Hematopoietic multipotent progenitor cell treated with erythropoietin and hydrocortisone succinate and interleukin-3 and kit ligand, for 8 days (in vitro differentiated cells): ENCODE measurements at regions not wholly inside any gene's neighbourhood (a gene's known extent, or its start where the extent isn't known, plus 50 kb on each side); places are given as distances from the start of the nearest gene placed in this dataset.
A peak's percentile ranks its signal among the peaks of the same experiment; 100 is the strongest.

Experiments used
- DNase-seq: peaks from one replicate; pipeline ENCODE4 v3.0.0-alpha.2; 2015

DNA sequence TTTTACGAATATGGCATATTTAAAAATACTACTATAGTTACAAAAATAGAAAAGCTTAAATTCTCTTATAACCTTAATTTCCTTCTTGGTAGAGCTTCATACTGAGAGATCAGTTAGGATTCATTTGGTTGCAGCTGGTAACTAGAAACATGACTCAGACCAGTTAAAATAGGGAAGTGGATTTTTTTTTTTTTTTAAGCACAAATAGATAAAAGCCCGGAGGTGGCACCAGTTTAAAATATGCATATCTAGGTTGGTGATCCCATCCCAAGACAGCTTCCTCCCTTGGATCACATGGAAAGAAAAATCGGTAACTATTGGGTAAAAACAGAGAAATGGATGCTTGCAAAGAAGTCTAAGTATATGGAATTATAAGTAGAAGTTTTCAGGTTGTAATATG lies 1634.3 kb downstream of the MAT2B start:
- DNase-seq = peak; percentile 32

DNA sequence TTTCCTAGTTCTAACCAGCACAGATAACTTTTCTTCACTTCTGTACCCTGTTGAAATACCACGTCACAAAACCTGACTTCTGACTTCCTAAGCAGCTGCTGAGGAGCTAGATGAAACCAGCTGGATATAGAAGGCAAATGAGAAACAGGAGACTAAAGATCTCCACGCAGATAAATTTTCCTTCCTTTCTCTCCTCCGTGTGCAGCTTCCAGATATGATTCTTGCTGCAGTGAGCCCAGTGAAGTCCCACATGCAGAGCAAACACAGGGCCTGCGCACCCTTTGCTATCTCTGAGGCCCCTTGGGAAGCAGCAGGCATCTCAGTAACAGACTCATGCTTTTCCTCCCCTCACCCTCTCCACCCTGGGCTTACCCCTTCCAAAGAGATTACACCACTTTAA lies 1638.3 kb downstream of the MAT2B start:
- DNase-seq = peak; percentile 4

GRCh38 chr5:165149431-165149830 lies 1644.0 kb downstream of the MAT2B start:
- DNase-seq = no peak

GRCh38 chr5:165152058-165152457 lies 1646.6 kb downstream of the MAT2B start:
- DNase-seq = no peak

- no peak for DNase-seq
Measured at GRCh38 chr5:165157219-165157618, 1651.8 kb downstream of the MAT2B start.

DNA sequence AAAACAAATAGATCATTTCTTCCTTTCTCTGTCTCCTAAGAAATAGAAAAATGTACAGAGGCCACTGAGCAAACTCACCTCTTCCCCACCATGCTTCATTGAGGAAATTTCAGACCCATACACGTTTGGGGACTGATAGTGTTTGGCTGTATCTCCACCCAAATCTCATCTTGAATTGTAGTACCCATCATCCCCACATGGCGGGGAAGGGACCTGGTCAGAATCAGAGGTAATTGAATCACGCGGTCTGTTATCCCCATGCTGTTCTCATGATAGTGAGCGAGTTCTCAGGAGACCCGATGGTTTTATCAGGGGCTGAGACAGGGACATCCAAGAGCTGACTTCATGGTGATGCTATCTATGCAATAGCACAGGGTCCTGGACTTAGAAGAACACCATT lies 1655.8 kb downstream of the MAT2B start:
- DNase-seq = no peak

GRCh38 chr5:165163861-165164260 lies 1658.4 kb downstream of the MAT2B start:
- no peak for DNase-seq

DNA sequence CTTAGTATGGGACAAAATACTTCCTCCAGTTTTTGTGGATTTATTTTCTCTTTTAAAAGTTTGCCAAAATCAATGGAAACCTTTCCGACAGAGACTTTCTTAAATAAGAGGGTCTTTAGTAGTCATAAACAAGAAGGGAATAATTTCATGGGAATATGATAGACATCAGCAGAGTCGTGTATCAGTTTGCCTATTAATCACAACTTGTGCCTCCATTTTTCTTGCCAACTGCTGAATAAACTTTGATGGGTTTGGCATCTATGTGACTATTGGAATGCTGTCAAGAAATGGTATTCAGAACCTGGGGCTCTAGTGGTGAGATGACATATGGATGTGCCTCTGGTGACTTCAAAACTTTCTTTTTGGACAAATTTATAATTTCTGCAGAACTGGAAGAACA lies 1668.2 kb downstream of the MAT2B start:
- no peak for DNase-seq

DNA sequence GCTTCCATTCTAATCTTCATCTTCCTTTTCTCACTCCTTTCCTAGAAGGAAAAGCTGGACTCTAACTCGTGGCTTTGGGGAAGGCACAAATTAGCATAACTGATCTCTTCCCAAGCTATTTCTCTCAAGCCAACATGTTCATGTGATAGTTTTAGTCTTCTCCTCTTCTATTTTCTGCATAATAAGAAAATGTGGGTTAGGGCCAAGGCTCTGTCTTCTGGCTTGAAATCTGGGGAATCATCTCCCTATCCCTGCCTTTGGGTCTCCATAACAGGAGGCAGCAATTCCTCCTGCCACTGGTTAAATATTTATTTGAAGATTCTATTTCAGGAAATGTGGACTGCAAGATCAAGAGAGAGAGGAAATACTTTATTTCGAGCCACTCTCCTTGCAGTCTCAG lies 1669.6 kb downstream of the MAT2B start:
- DNase-seq = no peak

- DNase-seq = no peak
Measured at GRCh38 chr5:165184183-165184582, 1678.8 kb downstream of the MAT2B start.

- DNase-seq = no peak
Measured at GRCh38 chr5:165185716-165186115, 1680.3 kb downstream of the MAT2B start.

- no peak for DNase-seq
Measured at GRCh38 chr5:165187815-165188214, 1682.4 kb downstream of the MAT2B start.

GRCh38 chr5:165188556-165189175 lies 1683.2 kb downstream of the MAT2B start:
- DNase-seq = peak; percentile 30

DNA sequence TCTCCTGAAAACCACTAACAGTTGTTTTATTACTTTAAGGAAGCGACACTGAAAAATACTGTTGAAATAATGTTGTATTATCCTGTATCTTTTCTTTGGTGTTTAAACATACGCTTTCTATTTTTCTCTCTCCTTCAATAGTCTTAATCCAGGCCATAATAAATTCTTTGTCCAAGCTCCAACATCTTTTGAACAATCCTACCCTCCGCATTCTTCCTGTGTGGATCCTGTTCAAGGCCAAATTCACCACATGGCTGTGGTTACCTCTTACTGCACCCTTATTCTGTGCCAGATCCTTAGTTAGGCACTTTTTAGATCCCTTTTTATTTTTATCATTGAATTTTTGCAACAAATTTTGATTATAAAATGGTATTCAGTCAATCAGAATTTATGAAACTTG lies 1691.5 kb downstream of the MAT2B start:
- DNase-seq = no peak

- DNase-seq = no peak
Measured at GRCh38 chr5:165201369-165201768, 1696.0 kb downstream of the MAT2B start.

- DNase-seq = peak; percentile 11
Measured at GRCh38 chr5:165201771-165202518, 1696.5 kb downstream of the MAT2B start.

GRCh38 chr5:165202519-165202910 lies 1697.1 kb downstream of the MAT2B start:
- no peak for DNase-seq

GRCh38 chr5:165209101-165209727 lies 1703.8 kb downstream of the MAT2B start:
- DNase-seq = peak; percentile 42

GRCh38 chr5:165224366-165225045 lies 1719.1 kb downstream of the MAT2B start:
- no peak for DNase-seq

DNA sequence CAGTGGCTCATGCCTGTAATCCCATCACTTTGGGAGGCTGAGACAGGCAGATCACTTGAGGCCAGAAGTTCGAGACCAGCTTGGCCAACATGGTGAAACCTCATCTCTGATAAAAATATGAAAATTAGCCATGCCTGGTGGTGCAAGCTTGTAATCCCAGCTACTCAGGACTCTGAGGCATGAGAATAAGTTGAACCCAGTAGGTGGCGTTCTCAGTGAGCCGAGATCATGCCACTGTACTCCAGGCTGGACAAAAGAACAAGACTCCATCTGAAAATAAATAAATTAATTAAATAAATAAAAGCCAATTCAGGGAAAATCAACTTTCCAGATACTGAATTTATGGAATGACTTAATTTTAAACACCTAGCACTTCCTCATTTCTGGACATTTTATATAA lies 1722.1 kb downstream of the MAT2B start:
- no peak for DNase-seq

DNA sequence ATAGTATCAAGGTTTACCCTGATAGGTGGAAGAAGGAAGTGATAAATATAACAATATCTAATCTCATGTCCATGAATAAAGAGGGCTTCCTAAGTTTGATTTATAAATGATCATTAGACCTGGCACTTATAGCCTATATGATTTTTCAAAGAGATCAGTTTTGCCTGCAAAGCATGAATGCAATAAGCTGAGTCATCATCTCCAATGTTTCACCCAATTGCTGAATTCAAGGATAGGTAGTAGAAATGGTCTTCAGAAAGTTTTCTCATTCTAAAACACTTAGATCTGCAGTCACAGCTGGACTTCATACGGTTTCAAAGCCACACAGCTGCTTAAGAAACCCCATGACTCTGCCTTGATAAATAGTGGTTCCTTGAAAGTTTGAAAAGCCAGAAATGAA lies 1722.8 kb downstream of the MAT2B start:
- no peak for DNase-seq

- no peak for DNase-seq
Measured at GRCh38 chr5:165231821-165232508, 1726.5 kb downstream of the MAT2B start.

- DNase-seq = no peak
Measured at GRCh38 chr5:165232509-165233028, 1727.2 kb downstream of the MAT2B start.
